ENCODE measurements at regions not wholly inside any gene's neighbourhood (a gene's known extent, or its start where the extent isn't known, plus 50 kb on each side); places are given as distances from the start of the nearest gene placed in this dataset.

DNA sequence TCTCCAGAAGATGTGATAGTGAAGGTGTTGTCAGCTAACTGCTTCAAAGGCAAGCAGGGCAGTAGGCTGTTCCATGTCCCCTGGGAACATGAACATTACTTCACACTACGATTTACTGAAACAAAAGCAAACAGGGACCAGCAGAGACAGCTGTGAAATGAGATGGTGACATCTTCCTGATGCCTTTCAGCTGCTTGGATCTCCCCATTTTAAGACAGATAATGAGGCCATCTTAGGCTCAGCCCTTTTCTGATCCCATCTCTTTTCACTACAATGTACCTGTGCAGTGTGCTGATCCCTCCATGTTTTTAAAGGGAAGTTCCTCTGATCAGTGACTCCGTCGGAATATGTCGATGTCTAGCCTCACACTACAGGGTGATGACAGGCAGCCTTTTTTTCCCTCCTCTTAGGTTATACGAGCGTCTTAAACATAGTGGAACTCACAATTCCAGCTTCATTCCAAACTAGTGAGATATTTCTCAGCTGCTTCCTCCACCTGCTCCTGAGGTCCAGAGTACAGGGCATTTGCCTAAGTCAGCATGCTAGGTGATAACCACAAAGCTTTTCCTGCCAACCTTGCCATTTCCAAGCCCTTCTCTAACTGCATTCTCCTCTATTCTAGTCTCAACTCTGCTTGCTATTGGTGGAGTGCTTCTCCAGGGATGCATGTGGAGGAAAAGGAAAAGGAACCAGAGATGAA is 87.6 kb upstream of the EGLN3 start:
- TF ChIP-seq POLR2A (IDR thresholded peaks at IDR 0.05) (no peak), EP300 (IDR thresholded peaks at IDR 0.05) (no peak)
- TF ChIP-seq, protein P1, sequence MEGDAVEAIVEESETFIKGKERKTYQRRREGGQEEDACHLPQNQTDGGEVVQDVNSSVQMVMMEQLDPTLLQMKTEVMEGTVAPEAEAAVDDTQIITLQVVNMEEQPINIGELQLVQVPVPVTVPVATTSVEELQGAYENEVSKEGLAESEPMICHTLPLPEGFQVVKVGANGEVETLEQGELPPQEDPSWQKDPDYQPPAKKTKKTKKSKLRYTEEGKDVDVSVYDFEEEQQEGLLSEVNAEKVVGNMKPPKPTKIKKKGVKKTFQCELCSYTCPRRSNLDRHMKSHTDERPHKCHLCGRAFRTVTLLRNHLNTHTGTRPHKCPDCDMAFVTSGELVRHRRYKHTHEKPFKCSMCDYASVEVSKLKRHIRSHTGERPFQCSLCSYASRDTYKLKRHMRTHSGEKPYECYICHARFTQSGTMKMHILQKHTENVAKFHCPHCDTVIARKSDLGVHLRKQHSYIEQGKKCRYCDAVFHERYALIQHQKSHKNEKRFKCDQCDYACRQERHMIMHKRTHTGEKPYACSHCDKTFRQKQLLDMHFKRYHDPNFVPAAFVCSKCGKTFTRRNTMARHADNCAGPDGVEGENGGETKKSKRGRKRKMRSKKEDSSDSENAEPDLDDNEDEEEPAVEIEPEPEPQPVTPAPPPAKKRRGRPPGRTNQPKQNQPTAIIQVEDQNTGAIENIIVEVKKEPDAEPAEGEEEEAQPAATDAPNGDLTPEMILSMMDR (IDR thresholded peaks at IDR 0.05) = no peak
- Histone ChIP-seq H3K36me3 (no peaks in the 10 kb centered on the region), H3K27ac (no peak overlapping the region), H3K27me3 (no peaks in the 10 kb centered on the region), H3K9me3 (no peaks in the 10 kb centered on the region), H3K4me3 (no peak overlapping the region), H3K4me1 (ENCODE audit: insufficient read depth) (no peaks in the 10 kb centered on the region)
- intact Hi-C loops (cut with DNase I) = no loop called here
- 76 to 85% (median 82%) methylated on average over 6 of the region's 6 CpGs for WGBS, 3 donors
- no peak for DNase-seq

DNA sequence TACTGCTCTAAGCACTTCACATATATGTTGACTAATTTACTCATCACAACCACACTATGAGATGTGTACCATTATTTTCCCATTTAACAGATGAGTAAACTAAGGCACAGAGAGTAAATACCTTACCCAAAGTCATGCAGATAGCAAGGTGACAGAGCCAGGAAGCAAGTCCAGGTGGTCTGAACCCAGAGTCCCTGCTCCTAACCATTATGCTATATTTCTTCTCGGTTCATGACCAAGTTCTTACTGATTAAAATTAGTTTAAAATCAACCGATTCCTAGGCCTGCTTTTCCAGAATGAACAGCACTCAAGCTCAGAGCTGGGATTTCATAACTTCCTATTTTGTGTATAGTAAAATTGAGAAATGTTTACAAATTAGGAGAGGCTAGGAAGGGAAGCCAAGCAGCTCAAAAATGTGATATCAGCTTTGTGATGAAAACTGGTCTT is 85.5 kb upstream of the EGLN3 start:
- Histone ChIP-seq H3K4me1 (ENCODE audit: insufficient read depth) (no peaks in the 10 kb centered on the region), H3K36me3 (no peaks in the 10 kb centered on the region), H3K9me3 (no peaks in the 10 kb centered on the region), H3K4me3 (no peak overlapping the region), H3K27me3 (no peaks in the 10 kb centered on the region), H3K27ac (peak overlapping the region in 1 of 2 donors; percentile 3)
- intact Hi-C loops (cut with DNase I) = no loop called here
- 8 to 28% (median 14%) methylated on average over 2 of the region's 2 CpGs for WGBS, 3 donors
- DNase-seq = no peak
- TF ChIP-seq POLR2A (IDR thresholded peaks at IDR 0.05) (no peak), EP300 (IDR thresholded peaks at IDR 0.05) (no peak)
- TF ChIP-seq, protein P1 (IDR thresholded peaks at IDR 0.05) = no peak

DNA sequence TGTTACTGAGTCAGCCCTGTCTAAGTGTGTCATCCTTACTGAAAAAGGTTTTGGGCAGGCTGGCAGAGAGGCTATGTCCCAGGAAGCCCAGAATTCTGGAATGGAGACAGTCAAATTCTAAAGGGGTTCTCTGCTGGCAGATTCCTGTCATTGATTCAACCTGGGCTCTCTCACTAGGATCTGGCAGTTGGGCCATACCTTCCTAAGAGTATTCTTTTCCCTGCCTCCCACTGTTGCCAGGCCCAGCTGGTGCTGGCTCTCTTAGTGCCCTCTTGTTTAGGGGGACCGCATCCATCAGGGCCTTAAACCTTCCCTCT is 85.0 kb upstream of the EGLN3 start:
- Histone ChIP-seq H3K4me1 (ENCODE audit: insufficient read depth) (no peaks in the 10 kb centered on the region), H3K4me3 (no peak overlapping the region), H3K9me3 (no peaks in the 10 kb centered on the region), H3K27me3 (no peaks in the 10 kb centered on the region), H3K27ac (peak overlapping the region in 1 of 2 donors; percentile 3), H3K36me3 (no peaks in the 10 kb centered on the region)
- 83 to 91% (median 89%) methylated on average over 1 of the region's 1 CpG for WGBS, 3 donors
- TF ChIP-seq, protein P1 (IDR thresholded peaks at IDR 0.05) = no peak
- no peak for TF ChIP-seq EP300 (IDR thresholded peaks at IDR 0.05)
- TF ChIP-seq POLR2A (IDR thresholded peaks at IDR 0.05) = no peak
- intact Hi-C loops (cut with DNase I) = no loop called here
- DNase-seq = no peak

DNA sequence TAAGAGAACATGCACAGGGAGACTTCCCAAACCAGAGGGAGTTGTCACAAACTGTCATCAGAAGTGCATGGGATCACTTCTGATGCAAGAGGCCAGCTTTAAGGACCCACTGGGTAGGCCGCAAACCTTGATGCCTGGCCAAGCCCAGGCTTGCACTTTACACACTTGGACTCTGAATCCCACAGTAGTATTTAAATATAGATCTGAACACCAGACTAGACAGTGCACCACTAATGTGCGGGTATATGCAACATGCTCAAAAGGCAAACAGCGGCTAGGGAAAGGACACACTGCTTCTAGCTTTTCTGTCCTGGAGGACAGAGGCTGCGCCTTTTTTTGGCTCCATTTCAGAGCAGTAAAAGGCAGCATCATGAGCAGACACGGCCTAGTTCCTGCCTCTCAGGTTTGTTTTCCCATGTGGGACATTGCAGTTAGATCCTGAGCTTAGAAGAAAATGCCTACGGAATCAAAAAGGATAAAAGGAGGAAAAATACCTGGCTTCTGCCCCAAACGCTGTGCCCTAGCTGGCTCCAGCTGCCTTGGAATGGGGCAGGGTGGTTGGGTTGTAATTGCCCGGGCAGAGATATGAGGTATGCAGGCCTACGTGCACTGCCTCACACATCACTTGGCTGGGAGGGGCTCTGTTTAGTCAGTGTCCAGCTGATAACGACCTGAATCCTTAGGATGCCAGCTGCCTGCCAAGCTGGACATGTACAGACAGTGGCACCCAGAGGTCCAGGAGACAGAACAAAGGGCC is 84.5 kb upstream of the EGLN3 start:
- no peaks in the 10 kb centered on the region for H3K9me3 ChIP-seq
- DNase-seq = peak in 1 of 5 donors; percentile 15

More for the DNA sequence above, 84.5 kb upstream of the EGLN3 start:
- peak overlapping the region in 1 of 2 donors; percentile 3 for H3K27ac ChIP-seq
- no peaks in the 10 kb centered on the region for H3K4me1 ChIP-seq (ENCODE audit: insufficient read depth)
- H3K27me3 ChIP-seq = no peaks in the 10 kb centered on the region
- 56 to 72% (median 68%) methylated on average over 10 of the region's 10 CpGs for WGBS, 3 donors
- no peak overlapping the region for H3K4me3 ChIP-seq
- TF ChIP-seq, protein P1 (IDR thresholded peaks at IDR 0.05) = no peak
- TF ChIP-seq POLR2A (IDR thresholded peaks at IDR 0.05) = no peak
- no peak for TF ChIP-seq EP300 (IDR thresholded peaks at IDR 0.05)
- no peaks in the 10 kb centered on the region for H3K36me3 ChIP-seq
- intact Hi-C loops (cut with DNase I) = no loop called here
